ENCODE measurements at regions not wholly inside any gene's neighbourhood (a gene's known extent, or its start where the extent isn't known, plus 50 kb on each side); places are given as distances from the start of the nearest gene placed in this dataset.
"Not testable (repeated sequence)": the region's sequence is repeated elsewhere in the genome, so short reads cannot be mapped to it uniquely, and the experiment has no call there.

- no peak for DNase-seq
Observed at GRCh38 chr12:63037746-63038712, 103.1 kb upstream of the PPM1H start.

- no peak for DNase-seq
Observed at GRCh38 chr12:63036974-63037335, 102.0 kb upstream of the PPM1H start.

- no peak for DNase-seq
Observed at GRCh38 chr12:63036216-63036973, 101.4 kb upstream of the PPM1H start.

GRCh38 chr12:63034601-63035000 lies 99.7 kb upstream of the PPM1H start:
- no peak for DNase-seq

DNA sequence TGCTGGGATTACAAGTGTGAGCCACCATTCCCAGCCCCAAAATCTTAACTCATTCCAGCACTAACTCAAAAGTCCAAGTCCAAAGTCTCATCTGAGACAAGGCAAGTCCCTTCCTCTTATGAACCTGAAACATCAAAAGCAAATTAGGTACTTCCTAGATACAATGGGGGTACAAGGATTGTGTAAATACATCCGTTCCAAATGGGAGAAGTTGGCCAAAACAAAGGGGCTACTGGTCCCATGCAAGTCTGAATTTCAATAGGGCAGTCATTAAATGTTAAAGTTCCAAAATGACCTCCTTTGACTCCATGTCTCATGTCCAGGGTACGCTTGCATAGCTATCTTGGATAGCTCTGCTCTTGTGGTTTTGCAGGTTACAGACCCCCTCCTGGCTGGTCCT lies 94.7 kb upstream of the PPM1H start:
- DNase-seq = no peak

GRCh38 chr12:63028951-63029350 lies 94.0 kb upstream of the PPM1H start:
- DNase-seq = no peak

DNA sequence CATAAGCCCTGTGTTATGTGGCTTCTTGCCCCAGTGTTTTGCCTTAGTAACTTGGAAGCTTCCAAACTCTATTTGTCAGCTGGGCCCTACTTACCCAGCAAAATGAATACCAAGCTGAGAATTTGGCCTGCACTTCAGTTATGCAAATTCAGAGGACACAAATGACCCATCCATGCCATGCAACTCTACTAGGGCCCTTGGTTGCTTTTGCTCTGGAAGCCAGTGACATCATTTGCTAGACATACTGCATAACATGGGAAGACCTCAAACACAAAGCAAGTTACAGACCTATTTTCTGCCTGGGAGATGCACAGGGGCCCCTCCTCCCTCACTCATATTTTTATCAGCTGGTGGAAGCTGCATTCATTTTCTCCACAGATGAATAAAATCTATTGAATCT lies 90.2 kb upstream of the PPM1H start:
- DNase-seq = no peak

DNA sequence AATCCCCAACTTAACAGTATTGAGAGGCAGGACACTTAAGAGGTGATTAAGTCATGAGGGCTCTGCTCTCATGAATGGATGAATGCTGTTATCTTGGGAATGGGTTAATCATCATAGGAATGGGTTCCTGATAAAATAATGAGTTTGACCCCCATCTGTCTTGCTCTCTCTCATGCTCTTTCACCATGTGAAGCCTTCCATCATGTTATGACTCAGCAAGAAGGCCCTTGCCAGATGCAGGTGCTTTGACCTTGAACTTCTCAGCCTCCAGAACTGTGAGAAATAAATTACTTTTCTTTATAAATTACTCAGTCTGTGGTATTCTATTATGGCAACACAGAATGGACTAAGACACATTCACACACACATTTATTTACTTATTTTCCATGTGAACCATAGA lies 89.0 kb upstream of the PPM1H start:
- DNase-seq = no peak

- no peak for DNase-seq
Observed at GRCh38 chr12:63021116-63021515, 86.2 kb upstream of the PPM1H start.

DNA sequence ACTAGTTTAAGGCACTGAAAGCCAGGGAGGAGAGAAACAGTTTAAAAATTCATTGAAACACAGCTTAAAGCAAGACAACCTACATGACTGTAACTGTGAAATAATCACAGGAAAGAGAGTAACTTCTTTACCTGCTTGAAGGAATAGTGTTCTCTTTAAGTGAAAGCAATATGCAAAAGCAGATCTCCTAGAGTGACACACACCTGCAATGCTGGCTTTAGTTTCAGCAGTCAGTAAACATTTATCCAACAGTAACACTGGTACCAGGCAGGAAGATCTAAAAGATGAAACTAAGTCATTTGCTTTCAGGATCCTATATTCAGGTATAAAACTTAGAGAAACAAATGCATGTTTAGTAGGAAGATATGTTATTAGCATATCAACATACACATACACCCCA lies 85.3 kb upstream of the PPM1H start:
- no peak for DNase-seq

GRCh38 chr12:63018273-63018672 lies 83.3 kb upstream of the PPM1H start:
- DNase-seq = no peak

GRCh38 chr12:63013302-63013701 lies 78.4 kb upstream of the PPM1H start:
- no peak for DNase-seq

GRCh38 chr12:63010698-63011097 lies 75.7 kb upstream of the PPM1H start:
- no peak for DNase-seq

DNA sequence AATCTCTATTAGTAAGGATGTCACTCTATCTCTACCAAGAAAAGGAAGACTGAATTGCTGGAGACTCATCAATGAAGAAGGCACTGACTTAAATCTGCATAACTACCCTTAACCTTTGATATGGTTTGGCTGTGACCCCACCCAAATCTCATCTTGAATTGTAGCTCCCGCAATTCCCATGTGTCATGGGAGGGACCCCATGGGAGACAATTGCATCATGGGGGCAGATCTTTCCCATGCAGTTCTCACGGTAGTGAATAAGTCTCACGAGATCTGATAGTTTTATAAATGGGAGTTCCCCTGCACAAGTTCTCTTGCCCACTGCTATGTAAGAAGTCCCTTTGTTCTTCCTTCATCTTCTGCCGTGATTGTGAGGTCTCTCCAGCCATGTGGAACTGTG lies 73.4 kb upstream of the PPM1H start:
- no peak for DNase-seq

GRCh38 chr12:63007726-63008125 lies 72.8 kb upstream of the PPM1H start:
- DNase-seq = no peak

- DNase-seq = no peak
Observed at GRCh38 chr12:63006536-63006935, 71.6 kb upstream of the PPM1H start.

- no peak for DNase-seq
Observed at GRCh38 chr12:63005382-63005781, 70.4 kb upstream of the PPM1H start.

GRCh38 chr12:63003223-63003819 lies 68.4 kb upstream of the PPM1H start:
- DNase-seq = no peak

DNA sequence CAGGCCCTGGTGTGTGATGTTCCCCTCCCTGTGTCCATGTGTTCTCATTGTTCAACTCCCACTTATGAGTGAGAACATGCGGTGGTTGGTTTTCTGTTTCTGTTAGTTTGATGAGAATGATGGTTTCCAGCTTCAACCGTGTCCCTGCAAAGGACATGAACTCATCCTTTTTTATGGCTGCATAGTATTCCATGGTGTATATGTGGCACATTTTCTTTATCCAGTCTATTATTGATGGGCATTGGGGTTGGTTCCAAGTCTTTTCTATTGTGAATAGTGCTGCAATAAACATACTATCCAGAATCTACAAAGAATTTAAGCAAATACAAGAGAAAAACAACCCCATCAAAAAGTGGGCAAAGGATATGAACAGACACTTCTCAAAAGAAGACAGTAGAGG lies 67.1 kb upstream of the PPM1H start:
- not testable (repeated sequence) for DNase-seq

DNA sequence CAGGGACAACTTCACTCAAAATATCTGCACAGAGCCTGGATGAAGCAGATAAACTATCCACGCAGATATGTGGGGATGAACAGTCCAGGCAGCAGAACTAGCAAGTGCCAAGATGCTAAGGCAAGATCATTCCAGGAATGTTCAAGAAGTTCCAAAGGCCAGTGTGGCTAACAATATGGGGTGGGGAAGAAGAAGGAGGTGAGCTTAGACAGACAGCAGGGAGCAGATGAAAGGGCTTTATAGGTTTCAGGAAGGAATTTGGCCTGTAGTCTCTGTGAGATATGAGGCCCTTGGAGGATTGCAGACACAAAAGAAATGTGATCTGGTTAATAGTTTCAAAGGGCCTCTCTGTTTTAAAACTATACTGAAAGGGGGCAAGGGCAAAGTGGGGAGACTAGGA lies 63.5 kb upstream of the PPM1H start:
- no peak for DNase-seq

DNA sequence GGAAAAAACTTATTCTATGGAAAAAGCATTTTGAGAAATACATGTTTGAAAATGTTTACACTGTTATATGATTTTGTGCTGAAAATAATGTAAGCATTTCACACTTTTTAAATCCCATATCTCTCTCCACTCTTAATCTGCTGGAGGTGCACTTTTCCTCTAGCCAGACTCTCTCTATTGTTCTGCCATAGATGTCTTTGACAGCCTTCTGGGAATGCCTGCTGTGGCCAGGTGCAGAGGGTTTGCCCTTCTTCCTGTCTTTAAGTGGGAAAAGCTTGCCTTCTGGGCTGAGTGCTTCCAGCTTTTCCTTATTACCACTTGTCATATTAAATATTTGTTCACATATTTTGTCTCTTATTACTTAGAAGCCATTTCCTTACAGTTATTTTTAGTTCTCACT lies 60.1 kb upstream of the PPM1H start:
- no peak for DNase-seq

DNA sequence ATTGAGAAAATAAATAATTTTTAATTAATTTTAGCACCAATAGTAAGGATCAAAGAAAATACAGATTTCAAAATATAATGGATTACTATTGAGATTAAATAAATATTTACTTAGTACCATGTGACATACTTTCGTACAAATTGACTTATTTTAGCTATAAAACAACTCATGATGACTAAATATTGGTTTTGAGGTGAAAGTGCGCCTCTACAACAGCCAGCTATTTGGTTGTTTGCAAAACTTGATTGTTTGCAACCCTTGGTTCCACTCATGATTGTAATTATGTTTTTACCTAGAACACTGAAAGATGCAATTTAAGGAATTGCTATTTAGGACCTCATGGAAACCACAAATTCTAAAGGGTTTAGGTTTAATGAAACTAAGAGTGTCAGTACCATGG lies 51.9 kb upstream of the PPM1H start:
- DNase-seq = no peak
